H9 (cell line): ENCODE measurements at regions not wholly inside any gene's neighbourhood (a gene's known extent, or its start where the extent isn't known, plus 50 kb on each side); places are given as distances from the start of the nearest gene placed in this dataset.

Experiments
- DNase-seq: peaks from one replicate; pipeline ENCODE4 v3.0.0-alpha.2; 2017
- H2AFZ ChIP-seq: one replicate; pipeline ENCODE4 v1.6.1; 2013; ENCODE audit warnings: mild to moderate bottlenecking, low read length, control low read depth, moderate library complexity
- H2AK5ac ChIP-seq: 2 replicates; pipeline ENCODE4 v1.6.1; 2013; ENCODE audit warnings: low read length, control low read depth, mixed read lengths; ENCODE audit not compliant: insufficient read length
- H2BK120ac ChIP-seq: one replicate; pipeline ENCODE4 v1.6.1; 2013; ENCODE audit warnings: low read depth, mild to moderate bottlenecking, low read length, control low read depth, inconsistent platforms; ENCODE audit not compliant: poor library complexity, severe bottlenecking
- H2BK12ac ChIP-seq: 2 replicates; pipeline ENCODE4 v1.6.1; 2013; ENCODE audit warnings: low read length, control low read depth, mixed read lengths, low read depth; ENCODE audit not compliant: insufficient read length
- H2BK15ac ChIP-seq: 2 replicates; pipeline ENCODE4 v1.6.1; 2013; ENCODE audit warnings: low read depth, low read length, control low read depth
- H2BK20ac ChIP-seq: one replicate; pipeline ENCODE4 v1.6.1; 2013; ENCODE audit warnings: low read depth, mild to moderate bottlenecking, low read length, control low read depth, inconsistent platforms; ENCODE audit not compliant: poor library complexity, severe bottlenecking
- H2BK5ac ChIP-seq: 2 replicates; pipeline ENCODE4 v1.6.1; 2013; ENCODE audit warnings: low read length, control low read depth, mixed read lengths; ENCODE audit not compliant: insufficient read length
- H3K14ac ChIP-seq: 2 replicates; pipeline ENCODE4 v1.6.1; 2013; ENCODE audit warnings: low read length, control low read depth; ENCODE audit not compliant: insufficient read depth
- H3K18ac ChIP-seq: 2 replicates; pipeline ENCODE4 v1.6.1; 2013; ENCODE audit warnings: low read depth, mild to moderate bottlenecking, mixed read lengths, low read length, control low read depth; ENCODE audit not compliant: insufficient read length
- H3K23ac ChIP-seq: 2 replicates; pipeline ENCODE4 v1.6.1; 2013; ENCODE audit warnings: low read length, control low read depth, mixed read lengths, low read depth; ENCODE audit not compliant: insufficient read length
- H3K23me2 ChIP-seq: 2 replicates; pipeline ENCODE4 v1.6.1; 2013; ENCODE audit warnings: low read depth, mild to moderate bottlenecking, mixed read lengths, low read length, control low read depth; ENCODE audit not compliant: insufficient read length, poor library complexity, severe bottlenecking
- H3K27ac ChIP-seq: 2 replicates; pipeline ENCODE4 v1.5.1; 2013; ENCODE audit warnings: low read length, control low read depth, mixed read lengths, low read depth; ENCODE audit not compliant: insufficient read length
- H3K27me3 ChIP-seq: 2 replicates; pipeline ENCODE4 v1.6.1; 2013; ENCODE audit warnings: low read length, control low read depth, inconsistent platforms; ENCODE audit not compliant: insufficient read depth
- H3K4ac ChIP-seq: 2 replicates; pipeline ENCODE4 v1.6.1; 2013; ENCODE audit warnings: low read depth, mild to moderate bottlenecking, control low read depth, inconsistent platforms, low read length, moderate library complexity
- H3K4me1 ChIP-seq: 2 replicates; pipeline ENCODE4 v1.6.1; 2013; ENCODE audit warnings: low read length, control low read depth, inconsistent platforms; ENCODE audit not compliant: insufficient read depth
- H3K4me2 ChIP-seq: 2 replicates; pipeline ENCODE4 v1.6.1; 2013; ENCODE audit warnings: low read length, control low read depth, mixed read lengths; ENCODE audit not compliant: insufficient read length, insufficient read depth
- H3K56ac ChIP-seq: 2 replicates; pipeline ENCODE4 v1.6.1; 2013; ENCODE audit warnings: low read depth, mild to moderate bottlenecking, mixed read lengths, low read length, control low read depth; ENCODE audit not compliant: insufficient read length
- H3K79me1 ChIP-seq: 2 replicates; pipeline ENCODE4 v1.6.1; 2013; ENCODE audit warnings: low read depth, mild to moderate bottlenecking, moderate library complexity, low read length, control low read depth, inconsistent platforms; ENCODE audit not compliant: insufficient read depth, poor library complexity, severe bottlenecking
- H3K79me2 ChIP-seq: 2 replicates; pipeline ENCODE4 v1.6.1; 2013; ENCODE audit warnings: low read length, control low read depth, inconsistent platforms; ENCODE audit not compliant: insufficient read depth
- H3K9ac ChIP-seq: 2 replicates; pipeline ENCODE4 v1.6.1; 2013; ENCODE audit warnings: low read length, control low read depth, mixed read lengths; ENCODE audit not compliant: insufficient read length; ENCODE audit errors: extremely low read depth
- H3K9me3 ChIP-seq: one replicate; pipeline ENCODE4 v1.6.1; 2013; ENCODE audit warnings: low read depth, low read length, inconsistent platforms; ENCODE audit not compliant: control insufficient read depth
- H3T11ph ChIP-seq: one replicate; pipeline ENCODE4 v1.6.1; 2013; ENCODE audit warnings: mild to moderate bottlenecking, low read length, control low read depth, inconsistent platforms
- H4K20me1 ChIP-seq: one replicate; pipeline ENCODE4 v1.6.1; 2013; ENCODE audit not compliant: control insufficient read depth, insufficient read length, insufficient read depth
- H4K5ac ChIP-seq: 2 replicates; pipeline ENCODE4 v1.6.1; 2013; ENCODE audit warnings: low read depth, mild to moderate bottlenecking, mixed read lengths, low read length, control low read depth; ENCODE audit not compliant: insufficient read length
- H4K8ac ChIP-seq: replicated peaks from 2 replicates; pipeline ENCODE4 v1.6.1; 2013; ENCODE audit warnings: low read length, control low read depth, mixed read lengths, low read depth; ENCODE audit not compliant: insufficient read length
- H4K91ac ChIP-seq: 2 replicates; pipeline ENCODE4 v1.6.1; 2013; ENCODE audit warnings: low read depth, mild to moderate bottlenecking, moderate library complexity, mixed read lengths, low read length, control low read depth; ENCODE audit not compliant: insufficient read length
- H3K27ac Mint-ChIP-seq, 3 experiments: 2 replicates in 2 of 3; 3 replicates in 1 of 3; pipeline ENCODE4 v1.8.0; 2020 to 2021; ENCODE audit warnings: mixed read lengths in 3 of 3, mild to moderate bottlenecking in 1 of 3, moderate library complexity in 1 of 3
- H3K27me3 Mint-ChIP-seq: 2 replicates; pipeline ENCODE4 v1.8.0; 2021; ENCODE audit warnings: low read depth, mild to moderate bottlenecking, moderate library complexity, mixed read lengths
- H3K36me3 Mint-ChIP-seq, 3 experiments: 2 replicates in 2 of 3; 3 replicates in 1 of 3; pipeline ENCODE4 v1.8.0; 2020 to 2021; ENCODE audit warnings: low read depth in 3 of 3, mixed read lengths in 3 of 3; ENCODE audit not compliant: insufficient read depth in 1 of 3
- H3K4me1 Mint-ChIP-seq, 2 experiments: 2 replicates each; pipeline ENCODE4 v1.8.0; 2020; ENCODE audit warnings: mixed read lengths in 2 of 2
- H3K4me3 Mint-ChIP-seq, 2 experiments: 2 replicates in 1 of 2; 3 replicates in 1 of 2; pipeline ENCODE4 v1.8.0; 2020 to 2021; ENCODE audit warnings: mild to moderate bottlenecking in 2 of 2, mixed read lengths in 2 of 2, moderate library complexity in 1 of 2
- H3K9me3 Mint-ChIP-seq, 2 experiments: 2 replicates in 1 of 2; 3 replicates in 1 of 2; pipeline ENCODE4 v1.8.0; 2020; ENCODE audit warnings: mild to moderate bottlenecking in 2 of 2, mixed read lengths in 2 of 2, moderate library complexity in 1 of 2
- CTCF ChIP-seq: fragments of 200-600 bp; sonication (generic); conservative IDR thresholded peaks from 3 replicates; pipeline ENCODE4 v1.8.0; 2021; ENCODE audit warnings: antibody characterized with exemption, mild to moderate bottlenecking
- WGBS: extraction: QIAGEN DNeasy Blood & Tissue Kit; methylation state at CpG from one replicate; pipeline ENCODE4 v1.1.7; 2013; ENCODE audit warnings: missing lambda C conversion rate, low lambda C conversion rate, mixed read lengths; ENCODE audit not compliant: insufficient read length; ENCODE audit errors: extremely low coverage; 5-methylcytosine and 5-hydroxymethylcytosine counted together

GRCh38 chr12:118558941-118559340 lies 182.6 kb downstream of the SUDS3 start:
- H3K9ac ChIP-seq, result no peak overlapping the region
- H4K91ac ChIP-seq, result no peak overlapping the region
- H3K9me3 ChIP-seq, result no peaks in the 10 kb centered on the region
- no peak overlapping the region for H3K4me3 Mint-ChIP-seq
- H3K4me1 Mint-ChIP-seq, result peaks cover 11 to 15% of the 10 kb centered on the region in 2 experiments
- H3T11ph ChIP-seq, result no peak overlapping the region
- no peak overlapping the region for H3K27ac Mint-ChIP-seq
- no peak overlapping the region for H3K23ac ChIP-seq
- peaks cover 0 to 2% (median 0%) of the 10 kb centered on the region in 3 experiments; a peak in 1 of 7 replicates for H3K36me3 Mint-ChIP-seq
- H3K23me2 ChIP-seq, result no peaks in the 10 kb centered on the region
- H2BK20ac ChIP-seq, result no peak overlapping the region
- H3K79me2 ChIP-seq, result no peaks in the 10 kb centered on the region
- no peak overlapping the region for H3K27ac ChIP-seq
- no peak overlapping the region for H2BK5ac ChIP-seq
- H2BK120ac ChIP-seq, result no peak overlapping the region
- WGBS, result no CpG with 5 or more reads among the region's 4 CpGs
- no peak overlapping the region for H3K18ac ChIP-seq
- peaks cover 6% of the 10 kb centered on the region; the same call in 1 of the 2 replicates for H3K4me1 ChIP-seq
- TF ChIP-seq CTCF, result no peak
- H2AFZ ChIP-seq, result no peak overlapping the region
- no peaks in the 10 kb centered on the region for H3K27me3 Mint-ChIP-seq
- no peaks in the 10 kb centered on the region for H3K9me3 Mint-ChIP-seq
- H4K8ac ChIP-seq, result no peak overlapping the region
- no peak overlapping the region for H3K4me2 ChIP-seq
- no peaks in the 10 kb centered on the region for H3K79me1 ChIP-seq
- H2BK15ac ChIP-seq, result no peak overlapping the region
- H3K4ac ChIP-seq, result no peak overlapping the region
- no peaks in the 10 kb centered on the region for H3K27me3 ChIP-seq
- H2BK12ac ChIP-seq, result no peak overlapping the region
- no peak for DNase-seq
- H3K56ac ChIP-seq, result no peak overlapping the region
- no peak overlapping the region for H4K5ac ChIP-seq
- no peak overlapping the region for H2AK5ac ChIP-seq
- no peaks in the 10 kb centered on the region for H4K20me1 ChIP-seq
- no peak overlapping the region for H3K14ac ChIP-seq
